Suprapubic skin (tissue), 4 donors: ENCODE measurements at regions not wholly inside any gene's neighbourhood (a gene's known extent, or its start where the extent isn't known, plus 50 kb on each side); places are given as distances from the start of the nearest gene placed in this dataset.

ENCODE experiments used
- DNase-seq, 2 donors: peaks; one replicate each; pipeline ENCODE4 v3.0.0-alpha.2; 2019; ENCODE audit warnings: low spot score in 2 of 2
- H3K27ac ChIP-seq: fragments of 200-600 bp; sonication (generic); one replicate; pipeline ENCODE4 v1.5.1; 2019
- H3K27me3 ChIP-seq: fragments of 200-600 bp; sonication (generic); one replicate; pipeline ENCODE4 v1.5.1; 2019
- H3K36me3 ChIP-seq: fragments of 200-600 bp; sonication (generic); one replicate; pipeline ENCODE4 v1.5.1; 2019
- H3K4me1 ChIP-seq: fragments of 200-600 bp; sonication (generic); one replicate; pipeline ENCODE4 v1.5.1; 2019
- H3K4me3 ChIP-seq: fragments of 200-600 bp; sonication (generic); one replicate; pipeline ENCODE4 v1.5.1; 2019; ENCODE audit warnings: mild to moderate bottlenecking
- H3K9me3 ChIP-seq: fragments of 200-600 bp; sonication (generic); one replicate; pipeline ENCODE4 v1.5.1; 2019
- EP300 ChIP-seq: sonication (generic); formaldehyde crosslinking; IDR thresholded peaks from one replicate; pipeline ENCODE4 v1.6.1; 2017; ENCODE audit warnings: antibody characterized with exemption
- POLR2A ChIP-seq, 2 donors: fragments of 450-650 bp; IDR thresholded peaks; one replicate each; pipeline ENCODE4 v1.6.1; 2017; ENCODE audit warnings: antibody characterized with exemption in 2 of 2, mild to moderate bottlenecking in 2 of 2, moderate library complexity in 2 of 2
- POLR2AphosphoS5 ChIP-seq, 3 donors: sonication (generic); formaldehyde crosslinking; IDR thresholded peaks; one replicate each; pipeline ENCODE4 v1.6.1; 2017; ENCODE audit warnings: antibody characterized with exemption in 3 of 3
- WGBS: methylation state at CpG from one replicate; pipeline ENCODE4 v1.1.5; 2018; 5-methylcytosine and 5-hydroxymethylcytosine counted together
- TF ChIP-seq, protein P1 (sequence below), 2 donors: fragments of 200-600 bp in 1 of 2; fragments of 450-650 bp in 1 of 2; sonication (generic) in 1 of 2; IDR thresholded peaks; one replicate each; pipeline ENCODE4 v1.5.1; 2016 to 2019; ENCODE audit warnings: antibody characterized with exemption in 2 of 2, mild to moderate bottlenecking in 1 of 2, moderate library complexity in 1 of 2

- TF ChIP-seq POLR2A (IDR thresholded peaks at IDR 0.05) (no peak), EP300 (no peak), POLR2AphosphoS5 (IDR thresholded peaks at IDR 0.05) (no peak)
- TF ChIP-seq, protein P1, sequence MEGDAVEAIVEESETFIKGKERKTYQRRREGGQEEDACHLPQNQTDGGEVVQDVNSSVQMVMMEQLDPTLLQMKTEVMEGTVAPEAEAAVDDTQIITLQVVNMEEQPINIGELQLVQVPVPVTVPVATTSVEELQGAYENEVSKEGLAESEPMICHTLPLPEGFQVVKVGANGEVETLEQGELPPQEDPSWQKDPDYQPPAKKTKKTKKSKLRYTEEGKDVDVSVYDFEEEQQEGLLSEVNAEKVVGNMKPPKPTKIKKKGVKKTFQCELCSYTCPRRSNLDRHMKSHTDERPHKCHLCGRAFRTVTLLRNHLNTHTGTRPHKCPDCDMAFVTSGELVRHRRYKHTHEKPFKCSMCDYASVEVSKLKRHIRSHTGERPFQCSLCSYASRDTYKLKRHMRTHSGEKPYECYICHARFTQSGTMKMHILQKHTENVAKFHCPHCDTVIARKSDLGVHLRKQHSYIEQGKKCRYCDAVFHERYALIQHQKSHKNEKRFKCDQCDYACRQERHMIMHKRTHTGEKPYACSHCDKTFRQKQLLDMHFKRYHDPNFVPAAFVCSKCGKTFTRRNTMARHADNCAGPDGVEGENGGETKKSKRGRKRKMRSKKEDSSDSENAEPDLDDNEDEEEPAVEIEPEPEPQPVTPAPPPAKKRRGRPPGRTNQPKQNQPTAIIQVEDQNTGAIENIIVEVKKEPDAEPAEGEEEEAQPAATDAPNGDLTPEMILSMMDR (IDR thresholded peaks at IDR 0.05) = no peak
- 87% methylated on average over 4 of the region's 4 CpGs for WGBS
- H3K27me3 ChIP-seq = no peaks in the 10 kb centered on the region
Observed at GRCh38 chr15:69802432-69802831, 295.3 kb downstream of the TLE3 start.

DNA sequence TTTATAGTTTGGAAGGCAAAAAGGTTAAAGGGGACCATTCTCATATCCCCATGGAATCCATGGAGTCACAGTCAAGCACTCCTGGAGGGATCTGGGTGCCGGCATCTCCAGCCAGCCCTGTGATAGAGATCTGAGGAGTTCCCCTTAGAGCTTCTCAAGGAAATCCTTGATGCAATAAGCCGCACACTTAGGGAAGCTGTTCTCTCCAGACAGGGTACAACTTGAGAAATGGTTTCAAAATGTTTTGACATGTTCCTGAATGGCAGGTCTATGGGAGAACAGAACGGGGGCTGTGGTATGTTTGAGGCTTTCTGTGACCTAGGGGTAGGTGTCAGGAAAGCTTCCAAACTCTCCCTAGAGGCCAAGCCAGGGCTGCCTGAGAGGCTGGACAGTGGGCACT, 292.9 kb downstream of the TLE3 start:
- no peak overlapping the region for H3K27ac ChIP-seq
- H3K4me1 ChIP-seq = peaks cover 31% of the 10 kb centered on the region
- no peaks in the 10 kb centered on the region for H3K36me3 ChIP-seq
- WGBS = 64% methylated on average over 3 of the region's 3 CpGs
- DNase-seq = no peak
- TF ChIP-seq POLR2AphosphoS5 (IDR thresholded peaks at IDR 0.05) (no peak), POLR2A (IDR thresholded peaks at IDR 0.05) (no peak), EP300 (no peak)
- TF ChIP-seq, protein P1 (IDR thresholded peaks at IDR 0.05) = no peak
- no peak overlapping the region for H3K4me3 ChIP-seq
- no peaks in the 10 kb centered on the region for H3K27me3 ChIP-seq
- H3K9me3 ChIP-seq = no peaks in the 10 kb centered on the region

More at GRCh38 chr15:69802432-69802831, 295.3 kb downstream of the TLE3 start:
- H3K9me3 ChIP-seq = no peaks in the 10 kb centered on the region
- no peak overlapping the region for H3K27ac ChIP-seq
- no peaks in the 10 kb centered on the region for H3K36me3 ChIP-seq
- no peak for DNase-seq
- no peak overlapping the region for H3K4me3 ChIP-seq
- peaks cover 17% of the 10 kb centered on the region for H3K4me1 ChIP-seq

DNA sequence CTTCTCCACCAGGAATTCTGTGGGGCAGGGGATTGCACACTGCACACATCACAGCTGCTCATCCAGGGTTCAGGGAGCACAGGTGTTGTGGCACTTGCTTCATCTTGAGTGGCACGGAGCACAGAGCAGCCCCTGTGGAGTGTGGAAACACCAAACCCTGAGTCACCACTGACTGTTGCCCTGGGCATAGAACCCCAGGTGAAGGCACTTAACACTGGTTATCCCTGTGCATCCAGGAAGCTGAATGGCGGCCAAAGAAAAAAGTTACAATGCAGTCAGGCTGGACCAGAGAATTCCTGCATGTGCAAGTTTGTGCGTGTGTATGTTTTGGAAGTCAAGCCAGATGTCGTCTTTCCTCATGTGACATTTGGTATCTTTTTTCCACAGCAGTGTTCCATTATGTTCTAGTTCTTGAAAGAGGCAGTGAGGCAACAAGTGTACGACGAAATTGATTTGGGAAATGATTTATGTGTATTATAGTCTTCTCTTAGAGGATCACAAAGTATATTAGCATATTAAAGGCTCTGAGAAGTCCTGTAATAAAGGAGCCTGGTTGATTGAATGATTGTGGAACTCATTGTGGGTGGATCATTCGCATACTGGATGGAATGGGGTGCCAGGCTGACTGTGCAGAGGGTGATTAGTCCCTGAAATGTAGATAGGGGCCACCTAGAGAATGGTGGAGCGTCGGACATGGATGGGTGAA, 292.3 kb downstream of the TLE3 start:
- Histone ChIP-seq H3K4me1 (peaks cover 31% of the 10 kb centered on the region), H3K9me3 (no peaks in the 10 kb centered on the region), H3K27me3 (no peaks in the 10 kb centered on the region), H3K27ac (no peak overlapping the region), H3K36me3 (no peaks in the 10 kb centered on the region), H3K4me3 (no peak overlapping the region)
- no peak for DNase-seq
- WGBS = 58% methylated on average over 9 of the region's 9 CpGs
- TF ChIP-seq, protein P1 (IDR thresholded peaks at IDR 0.05) = no peak
- no peak for TF ChIP-seq EP300
- no peak for TF ChIP-seq POLR2A (IDR thresholded peaks at IDR 0.05)
- TF ChIP-seq POLR2AphosphoS5 (IDR thresholded peaks at IDR 0.05) = no peak

GRCh38 chr15:69806287-69806915, 291.3 kb downstream of the TLE3 start:
- Histone ChIP-seq H3K27ac (no peak overlapping the region), H3K9me3 (no peaks in the 10 kb centered on the region), H3K4me1 (peaks cover 31% of the 10 kb centered on the region), H3K36me3 (no peaks in the 10 kb centered on the region), H3K27me3 (no peaks in the 10 kb centered on the region), H3K4me3 (no peak overlapping the region)
- TF ChIP-seq POLR2AphosphoS5 (IDR thresholded peaks at IDR 0.05) (no peak), POLR2A (IDR thresholded peaks at IDR 0.05) (no peak)
- 82% methylated on average over 10 of the region's 10 CpGs for WGBS
- no peak for DNase-seq

DNA sequence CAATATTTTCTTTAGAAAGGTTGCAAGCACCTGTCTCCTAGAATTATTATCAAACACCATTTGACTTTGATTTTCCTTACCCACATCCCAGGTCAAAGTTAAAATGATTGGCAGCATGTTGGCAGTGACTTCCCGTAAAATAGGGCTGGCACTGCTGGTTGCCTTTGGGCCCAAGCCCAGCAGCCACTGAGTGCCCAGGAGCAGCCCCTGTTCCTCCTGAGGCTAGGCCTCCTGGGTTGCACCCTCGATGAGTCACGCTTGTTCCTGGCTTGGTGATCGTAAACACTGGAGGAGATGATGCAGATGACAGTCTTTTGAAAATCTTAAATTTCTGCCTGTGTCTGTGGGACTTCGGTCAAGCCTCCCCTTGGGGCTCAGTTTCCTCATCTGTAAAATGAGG, 290.0 kb downstream of the TLE3 start:
- Histone ChIP-seq H3K9me3 (no peaks in the 10 kb centered on the region), H3K27me3 (no peaks in the 10 kb centered on the region), H3K4me1 (peaks cover 31% of the 10 kb centered on the region), H3K4me3 (no peak overlapping the region), H3K36me3 (no peaks in the 10 kb centered on the region), H3K27ac (no peak overlapping the region)
- TF ChIP-seq POLR2A (IDR thresholded peaks at IDR 0.05) (no peak), EP300 (no peak), POLR2AphosphoS5 (IDR thresholded peaks at IDR 0.05) (no peak)
- TF ChIP-seq, protein P1 (IDR thresholded peaks at IDR 0.05) = no peak
- no peak for DNase-seq
- WGBS = 33% methylated on average over 5 of the region's 5 CpGs
